ENCODE measurements at regions not wholly inside any gene's neighbourhood (a gene's known extent, or its start where the extent isn't known, plus 50 kb on each side); places are given as distances from the start of the nearest gene placed in this dataset.
"Not testable (repeated sequence)": the region's sequence is repeated elsewhere in the genome, so short reads cannot be mapped to it uniquely, and the experiment has no call there.

DNA sequence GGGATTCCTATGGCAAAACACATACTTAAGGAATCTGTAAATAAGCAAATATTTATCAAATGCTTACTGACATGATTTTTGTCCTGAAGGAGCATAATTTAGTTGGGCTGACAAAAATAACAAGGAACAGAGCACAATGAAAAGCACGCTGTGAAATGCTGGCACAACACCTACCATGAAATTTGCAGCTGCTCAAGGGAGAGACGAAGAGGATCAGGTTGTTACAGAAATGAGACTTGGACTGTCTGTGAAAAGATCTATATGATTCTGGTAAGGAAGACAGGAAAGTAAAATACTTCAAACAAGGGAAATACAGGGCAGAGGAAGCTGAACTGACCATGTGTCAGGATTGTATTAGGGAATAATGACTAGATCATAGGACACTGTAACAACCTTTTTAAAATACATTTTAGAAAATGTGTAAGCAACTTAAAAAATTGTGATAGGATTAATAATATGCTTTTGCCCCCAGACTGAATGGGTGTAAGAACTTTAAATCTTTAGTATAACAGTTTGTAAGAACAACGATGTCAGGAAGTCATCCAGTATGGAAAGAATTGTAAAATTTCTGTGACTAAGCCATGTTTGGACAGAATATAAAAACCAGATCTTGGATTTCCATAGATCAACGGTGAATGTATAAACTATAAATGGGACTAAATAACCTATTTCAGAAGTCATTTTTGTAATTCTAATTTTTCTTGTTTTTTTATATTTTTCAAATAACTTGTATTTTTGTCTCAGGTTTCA lies 1556.0 kb downstream of the EFNB2 start:
- DNase-seq = no peak

DNA sequence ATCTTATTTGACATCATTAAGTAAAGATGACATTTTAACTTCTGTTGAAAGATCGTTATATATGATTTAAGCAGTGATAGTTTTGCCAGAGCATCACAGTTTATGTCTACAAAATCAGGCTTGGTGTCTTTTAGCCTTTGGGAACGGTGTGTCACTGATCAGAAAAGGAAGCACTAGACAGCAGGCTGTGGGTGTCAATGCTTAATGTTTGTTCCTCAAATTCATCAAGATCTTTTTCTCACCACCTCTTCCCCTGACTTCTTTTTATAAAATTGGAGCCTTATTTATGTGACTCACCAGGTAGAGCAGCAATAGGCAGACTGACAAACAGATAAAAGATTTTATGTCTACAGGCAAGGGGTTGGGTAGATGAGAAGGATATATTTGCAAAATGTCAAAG lies 1558.5 kb downstream of the EFNB2 start:
- DNase-seq = no peak

DNA sequence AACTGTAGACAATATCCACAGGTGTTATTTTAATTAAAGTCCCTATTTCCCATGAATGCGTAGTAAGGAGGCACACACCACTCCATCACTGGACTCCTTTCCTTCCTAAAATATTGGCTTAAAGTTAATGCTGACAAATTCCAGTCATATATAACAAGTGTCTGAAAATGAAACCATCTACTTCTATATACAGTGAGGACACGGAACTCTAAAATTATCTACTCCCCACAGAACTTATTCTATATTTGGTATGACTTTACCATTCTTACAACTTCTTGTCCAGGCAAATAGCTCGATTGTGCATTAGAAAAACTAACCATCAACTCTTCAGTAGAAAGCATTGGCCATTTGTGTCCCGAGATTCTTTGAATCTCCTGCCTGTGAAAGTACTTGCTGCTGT lies 1560.2 kb downstream of the EFNB2 start:
- no peak for DNase-seq

- no peak for DNase-seq
Measured at GRCh38 chr13:104968876-104969275, 1566.6 kb downstream of the EFNB2 start.

GRCh38 chr13:104967836-104968630 lies 1567.4 kb downstream of the EFNB2 start:
- no peak for DNase-seq

DNA sequence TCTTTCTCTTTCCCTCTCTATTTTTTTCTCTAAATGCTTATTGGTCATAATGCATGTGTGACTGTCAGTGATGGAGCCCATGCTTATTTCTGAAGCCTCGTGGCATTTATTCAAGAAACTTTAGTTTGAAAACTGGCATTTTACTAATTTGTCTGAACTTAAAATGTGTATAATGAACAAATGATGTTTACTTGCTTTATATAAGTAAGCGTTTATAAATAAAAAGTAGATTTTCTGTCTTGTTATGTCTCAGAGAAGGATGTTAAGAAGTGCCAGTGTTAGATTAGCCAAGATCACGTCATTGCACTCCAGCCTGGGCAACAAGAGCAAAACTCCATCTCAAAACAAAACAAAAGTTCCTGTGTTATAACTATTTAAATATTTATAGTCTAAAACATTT lies 1568.1 kb downstream of the EFNB2 start:
- no peak for DNase-seq

DNA sequence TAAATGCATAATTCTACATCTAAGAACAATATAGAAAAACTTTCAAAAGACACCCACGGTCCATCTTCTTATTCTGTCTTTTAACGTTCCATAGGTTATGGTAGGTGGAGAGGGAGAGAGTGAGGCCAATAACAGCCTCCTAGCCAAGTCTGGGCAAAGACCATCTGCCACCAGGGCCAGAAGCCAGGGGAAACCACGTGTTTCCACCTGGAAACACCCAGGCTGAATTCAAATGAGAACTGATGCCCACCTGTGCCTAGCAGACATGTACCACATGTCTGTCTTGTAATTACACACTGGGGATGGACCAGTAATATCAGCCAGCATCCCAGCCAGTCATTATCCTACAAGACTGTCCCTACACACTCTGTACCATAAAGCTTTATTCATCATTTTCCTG lies 1573.1 kb downstream of the EFNB2 start:
- no peak for DNase-seq

GRCh38 chr13:104961246-104961645 lies 1574.2 kb downstream of the EFNB2 start:
- no peak for DNase-seq

GRCh38 chr13:104954210-104954609 lies 1581.3 kb downstream of the EFNB2 start:
- DNase-seq = no peak

DNA sequence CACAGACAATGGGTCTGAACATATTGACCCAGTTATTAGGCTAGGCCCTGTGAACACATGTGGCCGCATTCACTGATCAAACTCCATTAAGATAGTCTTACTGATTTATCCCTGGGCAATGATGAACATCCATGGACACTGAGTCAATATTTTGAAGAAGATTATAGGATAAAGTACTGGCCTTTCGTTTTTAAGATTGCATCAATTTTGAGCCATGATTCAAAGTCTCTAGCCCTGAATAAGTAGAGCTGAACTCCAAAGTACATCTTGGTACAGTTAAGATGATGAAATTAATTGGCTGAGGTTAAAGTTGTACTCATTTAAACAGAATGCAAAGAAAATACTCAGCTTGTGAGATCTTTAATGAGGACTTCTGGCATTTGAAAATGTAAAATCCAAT lies 1581.9 kb downstream of the EFNB2 start:
- DNase-seq = no peak

DNA sequence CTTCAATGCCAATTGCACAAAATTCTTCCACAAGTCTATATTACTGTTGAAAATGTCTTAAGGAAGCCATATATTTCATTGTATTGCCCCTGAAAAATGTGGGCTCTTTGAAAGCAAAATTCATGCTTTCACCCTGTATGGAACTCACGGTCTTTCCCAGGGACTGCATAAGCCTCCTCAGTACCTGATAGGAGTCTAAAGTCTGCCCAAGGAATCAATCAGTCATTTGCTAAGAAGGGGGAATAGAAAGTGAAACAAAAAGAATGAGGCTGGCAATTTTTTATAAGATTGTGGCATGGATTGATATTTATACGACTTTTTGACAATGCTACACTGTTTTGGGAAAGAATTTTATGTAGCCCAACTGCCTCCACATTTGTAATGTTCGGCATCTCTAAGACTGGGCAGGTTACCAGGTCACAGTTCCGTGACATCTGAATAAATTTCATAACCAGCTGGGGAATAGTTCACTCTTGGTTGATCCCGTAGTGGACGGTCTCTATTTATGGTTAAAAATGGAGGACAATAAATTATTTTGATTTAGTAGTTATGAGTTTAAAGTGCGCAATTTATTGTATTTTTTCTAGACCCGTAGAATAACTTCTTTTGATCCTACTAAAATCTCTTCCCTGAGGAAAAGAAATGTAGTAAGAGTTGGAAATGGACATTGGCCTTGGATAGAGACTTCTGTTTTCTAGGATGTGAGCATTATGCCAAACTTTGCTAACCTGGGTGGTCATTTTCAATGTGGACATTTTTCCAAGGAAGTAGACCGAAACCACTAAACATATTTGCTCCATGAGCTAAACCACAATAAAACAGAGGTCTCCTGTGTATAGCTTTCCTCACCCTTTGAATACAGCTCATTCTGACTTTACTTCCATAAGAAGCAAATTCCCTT lies 1585.4 kb downstream of the EFNB2 start:
- no peak for DNase-seq

DNA sequence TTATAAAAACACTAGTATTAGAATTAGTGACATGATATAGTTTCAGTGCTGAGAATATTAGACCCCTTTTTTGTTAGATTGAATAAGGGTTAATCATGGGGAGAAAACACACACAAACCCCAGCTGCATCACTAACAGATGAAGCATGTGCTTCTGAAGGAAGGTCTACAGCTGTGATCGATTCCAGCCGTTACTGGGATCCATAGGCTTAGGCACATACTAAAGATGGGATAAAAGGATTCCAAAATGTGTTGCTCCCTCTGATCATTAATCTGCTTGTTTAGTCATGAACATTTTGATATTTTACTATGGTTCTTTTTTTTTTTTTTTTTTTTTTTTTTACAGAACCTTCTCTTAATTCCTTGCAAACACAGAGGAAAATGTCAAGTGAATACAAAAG lies 1591.3 kb downstream of the EFNB2 start:
- DNase-seq = no peak

- DNase-seq = no peak
Measured at GRCh38 chr13:104943331-104943730, 1592.1 kb downstream of the EFNB2 start.

DNA sequence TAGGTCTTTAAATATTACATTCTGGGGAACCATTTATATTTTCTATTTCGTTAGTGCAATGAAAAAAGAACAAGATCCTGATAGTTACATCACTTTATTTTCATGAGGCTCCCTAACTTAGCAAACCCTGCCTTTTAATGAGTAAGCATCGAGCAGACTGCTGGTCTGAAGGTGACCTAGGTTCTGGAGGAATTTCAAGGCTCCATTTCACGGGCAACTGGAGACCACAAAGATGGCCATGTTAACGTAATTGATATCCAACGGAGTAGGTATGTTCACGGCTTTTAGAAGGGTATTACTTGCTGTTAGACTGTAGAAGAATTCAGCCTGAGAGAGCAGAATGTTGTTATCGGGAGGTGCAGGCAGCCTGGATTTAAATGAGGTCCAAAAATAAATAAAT lies 1597.6 kb downstream of the EFNB2 start:
- no peak for DNase-seq

GRCh38 chr13:104936304-104936703 lies 1599.2 kb downstream of the EFNB2 start:
- no peak for DNase-seq

DNA sequence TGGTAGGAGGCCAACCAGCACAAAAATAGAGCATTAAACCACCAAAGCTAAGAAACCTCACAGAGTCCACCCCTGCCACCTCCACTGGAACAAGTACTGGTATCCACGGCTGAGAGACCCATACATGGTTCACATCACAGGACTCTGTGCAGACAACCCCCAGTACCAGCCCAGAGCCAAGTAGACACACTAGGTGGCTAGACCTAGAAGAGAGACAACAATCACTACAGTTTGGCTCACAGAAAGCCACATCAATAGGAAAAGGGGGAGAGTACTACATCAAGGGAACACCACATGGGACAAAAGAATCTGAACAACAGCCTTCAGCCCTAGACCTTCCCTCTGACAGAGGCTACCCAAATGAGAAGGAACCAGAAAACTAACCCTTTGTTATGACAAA lies 1614.9 kb downstream of the EFNB2 start:
- not testable (repeated sequence) for DNase-seq

GRCh38 chr13:104920091-104920490 lies 1615.4 kb downstream of the EFNB2 start:
- DNase-seq = no peak

GRCh38 chr13:104900191-104900817 lies 1635.2 kb downstream of the EFNB2 start:
- no peak for DNase-seq

DNA sequence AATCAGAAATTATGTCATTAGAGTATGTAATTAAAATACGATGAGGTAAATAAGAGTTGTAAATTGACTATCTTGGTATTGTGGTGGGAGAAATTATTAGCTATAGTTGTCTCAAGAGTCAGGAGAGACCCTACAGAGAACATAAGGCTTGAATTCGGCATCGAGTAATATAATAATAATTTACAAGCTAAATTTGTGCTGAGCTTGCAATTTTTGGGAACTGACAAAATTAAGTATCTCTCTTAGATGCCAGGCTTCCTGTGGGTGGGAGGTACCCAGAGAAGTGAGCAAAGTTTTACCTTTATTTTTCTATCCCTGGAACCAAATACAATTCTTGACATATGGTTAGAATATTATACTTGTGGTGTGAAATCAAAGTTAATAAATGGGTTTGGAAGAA lies 1637.0 kb downstream of the EFNB2 start:
- DNase-seq = no peak

DNA sequence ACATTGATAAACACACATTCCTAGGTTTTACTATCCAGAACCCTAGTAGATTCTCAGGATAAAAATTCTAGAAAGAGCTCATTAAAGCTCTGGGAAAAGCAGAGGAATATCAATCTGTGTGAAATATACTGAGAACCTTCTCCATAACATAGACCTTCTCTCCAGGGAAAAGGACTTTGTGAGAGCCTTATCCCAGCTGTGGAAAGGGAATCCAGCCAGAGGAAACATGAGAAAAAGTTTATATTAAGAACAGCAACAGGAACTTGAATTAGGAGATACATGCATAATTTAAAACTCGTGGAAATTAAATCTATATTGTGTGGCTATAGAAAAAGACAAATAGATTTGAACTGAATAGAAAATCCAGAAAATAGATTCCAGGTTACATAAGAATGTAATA lies 1639.9 kb downstream of the EFNB2 start:
- no peak for DNase-seq

DNA sequence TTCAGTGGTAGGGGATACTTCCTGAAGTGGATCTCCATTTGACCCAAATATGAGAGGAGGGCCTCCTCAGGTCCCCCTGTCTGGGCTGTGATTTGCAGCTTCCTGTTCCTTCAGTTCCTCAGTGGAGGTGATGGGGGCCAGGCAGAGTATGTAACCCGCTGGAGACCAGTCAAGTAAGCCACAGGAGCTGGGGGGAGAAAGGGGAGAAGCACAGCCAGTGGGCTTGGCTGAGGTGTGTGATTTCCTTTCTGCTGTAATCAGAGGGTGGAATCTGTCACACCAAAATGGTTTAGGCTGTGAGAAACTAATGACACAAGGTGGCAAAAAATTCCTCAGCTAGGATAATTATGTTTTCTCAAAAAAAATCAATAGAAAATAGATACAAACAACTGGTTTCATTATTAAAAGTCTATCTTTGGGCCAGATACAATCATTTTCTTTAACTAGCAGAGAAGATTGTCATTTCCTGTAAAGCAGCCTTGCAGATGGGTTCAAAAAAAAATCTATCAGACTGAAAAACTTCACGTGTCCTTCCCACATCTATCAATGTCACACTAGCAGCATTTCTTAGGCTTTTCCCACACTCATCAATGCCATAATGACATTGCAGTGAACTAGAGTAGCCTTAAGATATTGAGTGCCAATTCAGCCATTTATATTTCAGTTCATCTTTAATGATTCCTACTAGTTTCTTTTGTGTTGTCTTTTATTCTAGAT lies 1660.3 kb downstream of the EFNB2 start:
- no peak for DNase-seq

DNA sequence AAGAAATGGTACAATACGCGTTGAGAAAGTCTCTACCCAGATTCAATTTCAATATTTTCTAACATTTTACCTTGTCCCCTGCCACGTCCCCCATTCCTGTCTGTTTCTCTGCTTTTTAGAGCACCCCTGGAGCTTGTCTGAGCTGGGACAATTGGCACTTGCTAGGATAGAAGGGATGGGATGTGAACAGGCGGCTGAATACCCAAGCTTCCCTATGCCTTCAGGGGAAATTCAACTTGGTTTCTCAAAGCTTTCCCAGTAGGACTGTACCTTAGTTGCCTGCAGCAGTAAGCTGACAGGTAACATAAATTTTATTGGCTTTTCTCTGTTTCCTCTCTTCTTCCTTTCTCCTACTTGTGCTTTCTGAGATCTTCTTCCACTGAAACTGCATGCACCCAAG lies 1663.3 kb downstream of the EFNB2 start:
- no peak for DNase-seq
